ENCODE measurements at regions not wholly inside any gene's neighbourhood (a gene's known extent, or its start where the extent isn't known, plus 50 kb on each side); places are given as distances from the start of the nearest gene placed in this dataset.

DNA sequence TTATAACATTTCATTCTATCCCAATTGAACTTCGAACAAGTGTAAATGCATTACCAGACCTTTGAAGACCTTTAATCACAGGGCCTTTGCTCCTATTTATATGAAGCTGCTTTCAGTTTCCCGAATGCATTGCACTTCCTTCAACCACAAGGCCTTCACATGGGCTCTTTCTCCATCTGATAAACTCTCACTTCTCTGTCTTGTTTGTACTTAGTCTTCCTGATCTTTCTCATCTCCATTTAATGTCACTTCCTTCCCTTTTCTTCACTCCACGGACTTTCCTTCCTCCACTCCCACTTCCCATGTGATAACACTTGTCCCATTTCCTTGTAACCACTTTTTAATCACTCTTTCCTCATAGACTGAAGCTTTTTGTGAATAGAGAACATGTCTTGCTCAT lies 74.3 kb upstream of the TNC start (continued):
- TF ChIP-seq, protein P1, sequence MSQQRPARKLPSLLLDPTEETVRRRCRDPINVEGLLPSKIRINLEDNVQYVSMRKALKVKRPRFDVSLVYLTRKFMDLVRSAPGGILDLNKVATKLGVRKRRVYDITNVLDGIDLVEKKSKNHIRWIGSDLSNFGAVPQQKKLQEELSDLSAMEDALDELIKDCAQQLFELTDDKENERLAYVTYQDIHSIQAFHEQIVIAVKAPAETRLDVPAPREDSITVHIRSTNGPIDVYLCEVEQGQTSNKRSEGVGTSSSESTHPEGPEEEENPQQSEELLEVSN (IDR thresholded peaks at IDR 0.05; ENCODE audit: borderline replicate concordance, low read depth): no peak

DNA sequence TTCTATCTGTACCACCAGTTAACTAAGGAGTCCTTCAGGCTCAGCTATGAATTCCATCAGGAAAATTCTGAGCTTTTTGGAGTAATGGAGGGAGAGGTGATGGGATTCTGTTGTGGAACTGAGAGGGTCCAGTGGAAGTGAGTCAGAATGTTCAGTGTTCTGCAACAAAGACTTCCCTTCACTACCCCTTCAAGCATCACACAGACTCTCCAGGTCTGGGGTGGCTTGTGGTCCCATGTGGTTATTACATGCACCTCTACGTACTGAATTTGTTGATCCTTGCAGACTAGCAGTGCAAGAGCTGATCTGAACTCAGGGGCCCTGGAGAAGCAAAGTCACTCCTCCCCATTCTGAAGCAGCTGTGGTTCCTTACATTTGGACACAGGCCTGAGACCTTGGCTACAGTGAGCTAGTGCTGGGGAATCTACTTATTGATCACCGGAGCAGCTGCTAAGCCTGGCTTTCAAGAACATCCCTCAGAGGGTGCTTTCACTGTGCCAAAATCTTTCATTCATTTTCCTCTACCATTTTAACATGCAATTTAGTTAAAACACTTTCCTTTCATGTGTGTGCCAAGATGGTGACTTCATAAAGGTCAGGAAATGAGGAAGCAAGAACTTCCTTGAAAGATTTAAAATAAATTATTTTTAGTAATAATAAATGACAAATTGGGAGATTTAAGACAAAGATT lies 75.0 kb upstream of the TNC start:
- TF ChIP-seq, protein P2, sequence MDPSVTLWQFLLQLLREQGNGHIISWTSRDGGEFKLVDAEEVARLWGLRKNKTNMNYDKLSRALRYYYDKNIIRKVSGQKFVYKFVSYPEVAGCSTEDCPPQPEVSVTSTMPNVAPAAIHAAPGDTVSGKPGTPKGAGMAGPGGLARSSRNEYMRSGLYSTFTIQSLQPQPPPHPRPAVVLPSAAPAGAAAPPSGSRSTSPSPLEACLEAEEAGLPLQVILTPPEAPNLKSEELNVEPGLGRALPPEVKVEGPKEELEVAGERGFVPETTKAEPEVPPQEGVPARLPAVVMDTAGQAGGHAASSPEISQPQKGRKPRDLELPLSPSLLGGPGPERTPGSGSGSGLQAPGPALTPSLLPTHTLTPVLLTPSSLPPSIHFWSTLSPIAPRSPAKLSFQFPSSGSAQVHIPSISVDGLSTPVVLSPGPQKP (IDR thresholded peaks at IDR 0.05; ENCODE audit: low read depth, low read length): no peak
- TF ChIP-seq BHLHE40 (IDR thresholded peaks at IDR 0.05; ENCODE audit: low read depth, low read length): no peak
- ATAC-seq (no peak), DNase-seq (ENCODE audit: low read depth in 1 of 2, low spot score in 1 of 2) (no peak), FAIRE-seq (no peak)
- H3K27ac ChIP-seq: no peak overlapping the region
- no peak overlapping the region for H3K4me2 ChIP-seq
- 0 out of 3 replicates have a peak, but pooled peaks cover 2% of the 10 kb centered on the region for H3K4me1 ChIP-seq
- WGBS (ENCODE audit: missing lambda C conversion rate): 64% methylated on average over 2 of the region's 2 CpGs
- H3K9me3 ChIP-seq: peaks cover 13% of the 10 kb centered on the region; the same call in 1 of the 3 replicates
- ChIA-PET POLR2A (no interaction called here), CTCF (no interaction called here)
- H3K4me3 ChIP-seq: no peak overlapping the region

DNA sequence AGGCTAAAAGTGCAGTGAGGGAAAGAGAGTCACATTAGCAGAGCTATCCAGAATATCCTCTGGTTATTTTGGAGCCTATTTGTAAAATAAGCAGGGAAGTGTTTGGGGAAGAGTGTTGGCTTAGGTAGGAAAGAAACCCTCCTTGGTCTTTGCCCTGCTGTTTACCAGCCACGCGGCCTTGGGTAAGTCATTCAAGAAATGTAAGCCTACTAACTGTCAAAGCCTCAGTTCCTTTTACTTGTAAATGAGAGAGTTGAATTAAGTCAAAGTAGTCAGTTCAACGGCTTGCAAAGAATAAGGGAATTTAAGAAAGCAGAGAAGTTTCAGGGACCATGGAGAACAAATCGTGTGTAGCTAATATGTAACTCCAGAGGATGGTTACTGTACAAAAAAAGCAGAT lies 75.8 kb upstream of the TNC start:
- FAIRE-seq: no peak
- CTCF ChIA-PET: interaction anchor here (1.8 kb wide), 1 partner anchor 22 kb away, joined by 6 read pairs; no protein-coding TSS in a partner anchor

DNA sequence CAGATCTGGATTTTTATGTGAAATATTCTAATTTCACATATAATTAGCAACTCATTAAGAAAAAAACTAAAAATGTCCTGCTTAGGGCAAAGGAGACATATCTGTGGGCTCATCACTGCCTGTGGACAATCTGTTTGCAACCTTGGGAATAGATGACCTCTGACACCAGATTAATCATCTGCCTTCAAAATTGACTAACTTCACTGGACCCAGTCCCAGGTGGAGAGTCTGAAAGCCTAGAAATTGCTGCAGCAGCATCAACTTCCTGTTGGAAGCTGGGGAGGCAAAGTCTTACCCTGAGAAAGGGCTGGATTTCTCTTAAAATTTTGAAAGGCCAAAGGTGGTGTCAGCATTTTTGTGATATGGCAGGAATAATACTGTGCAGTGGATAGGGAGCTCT lies 76.3 kb upstream of the TNC start:
- ChIA-PET POLR2A (no interaction called here), CTCF (interaction anchor here (1.8 kb wide), 1 partner anchor 22 kb away, joined by 6 read pairs; no protein-coding TSS in a partner anchor)
- no peak for FAIRE-seq
- Histone ChIP-seq H3K4me1 (0 out of 3 replicates have a peak, but pooled peaks cover 5% of the 10 kb centered on the region), H3K9me3 (peaks cover 13% of the 10 kb centered on the region; the same call in 1 of the 3 replicates), H3K27ac (no peak overlapping the region), H3K4me3 (no peak overlapping the region), H3K4me2 (no peak overlapping the region)
- TF ChIP-seq, protein P3, sequence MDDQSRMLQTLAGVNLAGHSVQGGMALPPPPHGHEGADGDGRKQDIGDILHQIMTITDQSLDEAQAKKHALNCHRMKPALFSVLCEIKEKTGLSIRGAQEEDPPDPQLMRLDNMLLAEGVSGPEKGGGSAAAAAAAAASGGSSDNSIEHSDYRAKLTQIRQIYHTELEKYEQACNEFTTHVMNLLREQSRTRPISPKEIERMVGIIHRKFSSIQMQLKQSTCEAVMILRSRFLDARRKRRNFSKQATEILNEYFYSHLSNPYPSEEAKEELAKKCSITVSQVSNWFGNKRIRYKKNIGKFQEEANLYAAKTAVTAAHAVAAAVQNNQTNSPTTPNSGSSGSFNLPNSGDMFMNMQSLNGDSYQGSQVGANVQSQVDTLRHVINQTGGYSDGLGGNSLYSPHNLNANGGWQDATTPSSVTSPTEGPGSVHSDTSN (IDR thresholded peaks at IDR 0.05): no peak
- TF ChIP-seq MAFK (IDR thresholded peaks at IDR 0.05; ENCODE audit: partially characterized antibody) (peak; percentile 20), FOSB (CRISPR knock-in tag; IDR thresholded peaks at IDR 0.05) (no peak)
- DNase-seq (ENCODE audit: low read depth in 1 of 2, low spot score in 1 of 2): no peak
- no peak for ATAC-seq

More for the DNA sequence above, 75.8 kb upstream of the TNC start:
- Histone ChIP-seq H3K4me2 (no peak overlapping the region), H3K27ac (no peak overlapping the region), H3K4me3 (no peak overlapping the region), H3K4me1 (0 out of 3 replicates have a peak, but pooled peaks cover 5% of the 10 kb centered on the region), H3K9me3 (peaks cover 13% of the 10 kb centered on the region; the same call in 1 of the 3 replicates)
- no peak for TF ChIP-seq RCOR1 (IDR thresholded peaks at IDR 0.05; ENCODE audit: low read depth, low read length)
- TF ChIP-seq, protein P4, sequence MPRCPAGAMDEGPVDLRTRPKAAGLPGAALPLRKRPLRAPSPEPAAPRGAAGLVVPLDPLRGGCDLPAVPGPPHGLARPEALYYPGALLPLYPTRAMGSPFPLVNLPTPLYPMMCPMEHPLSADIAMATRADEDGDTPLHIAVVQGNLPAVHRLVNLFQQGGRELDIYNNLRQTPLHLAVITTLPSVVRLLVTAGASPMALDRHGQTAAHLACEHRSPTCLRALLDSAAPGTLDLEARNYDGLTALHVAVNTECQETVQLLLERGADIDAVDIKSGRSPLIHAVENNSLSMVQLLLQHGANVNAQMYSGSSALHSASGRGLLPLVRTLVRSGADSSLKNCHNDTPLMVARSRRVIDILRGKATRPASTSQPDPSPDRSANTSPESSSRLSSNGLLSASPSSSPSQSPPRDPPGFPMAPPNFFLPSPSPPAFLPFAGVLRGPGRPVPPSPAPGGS (IDR thresholded peaks at IDR 0.05): no peak
- no peak for TF ChIP-seq ZSCAN20 (CRISPR knock-in tag; IDR thresholded peaks at IDR 0.05)
- TF ChIP-seq HOXB13 (CRISPR knock-in tag; IDR thresholded peaks at IDR 0.05; ENCODE audit: low read depth): no peak
- DNase-seq (ENCODE audit: low read depth in 1 of 2, low spot score in 1 of 2) (no peak), ATAC-seq (no peak)
- 50% methylated on average over 4 of the region's 4 CpGs for WGBS (ENCODE audit: missing lambda C conversion rate)
- POLR2A ChIA-PET: no interaction called here

DNA sequence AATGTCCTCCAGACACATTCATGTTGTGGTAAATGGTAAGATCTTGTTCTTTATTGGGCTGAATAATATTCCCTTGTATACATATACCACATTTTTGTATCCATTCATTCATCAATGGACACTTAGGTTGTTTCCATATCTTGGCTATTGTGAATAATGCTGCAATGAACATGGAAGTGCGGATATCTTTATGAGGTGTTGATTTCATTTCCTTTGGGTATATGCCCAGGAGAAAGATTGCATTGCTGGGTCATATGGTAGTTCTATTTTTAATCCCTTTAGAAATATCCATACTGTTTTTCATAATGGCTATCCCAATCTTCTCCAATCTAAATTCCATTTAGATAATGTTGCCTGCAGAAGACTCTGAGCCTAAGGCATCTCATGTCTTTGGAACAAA lies 78.0 kb upstream of the TNC start:
- ChIA-PET CTCF (interaction anchor here (1.3 kb wide), 1 partner anchor 15 kb away, joined by 4 read pairs; no protein-coding TSS in a partner anchor), POLR2A (no interaction called here)
- Histone ChIP-seq H3K9me3 (peaks cover 5% of the 10 kb centered on the region; the same call in 1 of the 3 replicates), H3K27ac (no peak overlapping the region), H3K4me1 (0 out of 3 replicates have a peak, but pooled peaks cover 5% of the 10 kb centered on the region), H3K4me2 (no peak overlapping the region), H3K4me3 (no peak overlapping the region)
- WGBS (ENCODE audit: missing lambda C conversion rate): 89% methylated on average over 1 of the region's 1 CpG
- DNase-seq (ENCODE audit: low read depth in 1 of 2, low spot score in 1 of 2) (no peak), FAIRE-seq (no peak), ATAC-seq (no peak)
- no peak for TF ChIP-seq GATA3 (IDR thresholded peaks at IDR 0.05; ENCODE audit: borderline replicate concordance)
- no peak for TF ChIP-seq EHF (CRISPR knock-in tag; IDR thresholded peaks at IDR 0.05)
- no peak for TF ChIP-seq NFE2L2 (conservative IDR thresholded peaks at IDR 0.05; ENCODE audit: low read length)
- TF ChIP-seq JUNB (IDR thresholded peaks at IDR 0.05): no peak
- TF ChIP-seq, protein P5, sequence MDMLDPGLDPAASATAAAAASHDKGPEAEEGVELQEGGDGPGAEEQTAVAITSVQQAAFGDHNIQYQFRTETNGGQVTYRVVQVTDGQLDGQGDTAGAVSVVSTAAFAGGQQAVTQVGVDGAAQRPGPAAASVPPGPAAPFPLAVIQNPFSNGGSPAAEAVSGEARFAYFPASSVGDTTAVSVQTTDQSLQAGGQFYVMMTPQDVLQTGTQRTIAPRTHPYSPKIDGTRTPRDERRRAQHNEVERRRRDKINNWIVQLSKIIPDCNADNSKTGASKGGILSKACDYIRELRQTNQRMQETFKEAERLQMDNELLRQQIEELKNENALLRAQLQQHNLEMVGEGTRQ (IDR thresholded peaks at IDR 0.05): no peak
- TF ChIP-seq CBX8 (IDR thresholded peaks at IDR 0.05): no peak
- TF ChIP-seq, protein P6, sequence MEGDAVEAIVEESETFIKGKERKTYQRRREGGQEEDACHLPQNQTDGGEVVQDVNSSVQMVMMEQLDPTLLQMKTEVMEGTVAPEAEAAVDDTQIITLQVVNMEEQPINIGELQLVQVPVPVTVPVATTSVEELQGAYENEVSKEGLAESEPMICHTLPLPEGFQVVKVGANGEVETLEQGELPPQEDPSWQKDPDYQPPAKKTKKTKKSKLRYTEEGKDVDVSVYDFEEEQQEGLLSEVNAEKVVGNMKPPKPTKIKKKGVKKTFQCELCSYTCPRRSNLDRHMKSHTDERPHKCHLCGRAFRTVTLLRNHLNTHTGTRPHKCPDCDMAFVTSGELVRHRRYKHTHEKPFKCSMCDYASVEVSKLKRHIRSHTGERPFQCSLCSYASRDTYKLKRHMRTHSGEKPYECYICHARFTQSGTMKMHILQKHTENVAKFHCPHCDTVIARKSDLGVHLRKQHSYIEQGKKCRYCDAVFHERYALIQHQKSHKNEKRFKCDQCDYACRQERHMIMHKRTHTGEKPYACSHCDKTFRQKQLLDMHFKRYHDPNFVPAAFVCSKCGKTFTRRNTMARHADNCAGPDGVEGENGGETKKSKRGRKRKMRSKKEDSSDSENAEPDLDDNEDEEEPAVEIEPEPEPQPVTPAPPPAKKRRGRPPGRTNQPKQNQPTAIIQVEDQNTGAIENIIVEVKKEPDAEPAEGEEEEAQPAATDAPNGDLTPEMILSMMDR (IDR thresholded peaks at IDR 0.05): no peak
- TF ChIP-seq KDM1A (IDR thresholded peaks at IDR 0.05; ENCODE audit: low read depth): no peak
- TF ChIP-seq TFCP2L1 (CRISPR knock-in tag; IDR thresholded peaks at IDR 0.05): no peak
- TF ChIP-seq EP300 (IDR thresholded peaks at IDR 0.05): no peak
- TF ChIP-seq TP53 (CRISPR knock-in tag; IDR thresholded peaks at IDR 0.05): no peak
- no peak for TF ChIP-seq MAFK (IDR thresholded peaks at IDR 0.05; ENCODE audit: partially characterized antibody)
- TF ChIP-seq SREBF2 (IDR thresholded peaks at IDR 0.05): no peak
- no peak for TF ChIP-seq RNF2 (IDR thresholded peaks at IDR 0.05; ENCODE audit: borderline replicate concordance, low read depth)
